ENCODE measurements at regions not wholly inside any gene's neighbourhood (a gene's known extent, or its start where the extent isn't known, plus 50 kb on each side); places are given as distances from the start of the nearest gene placed in this dataset.
"Not testable (repeated sequence)": the region's sequence is repeated elsewhere in the genome, so short reads cannot be mapped to it uniquely, and the experiment has no call there.

DNA sequence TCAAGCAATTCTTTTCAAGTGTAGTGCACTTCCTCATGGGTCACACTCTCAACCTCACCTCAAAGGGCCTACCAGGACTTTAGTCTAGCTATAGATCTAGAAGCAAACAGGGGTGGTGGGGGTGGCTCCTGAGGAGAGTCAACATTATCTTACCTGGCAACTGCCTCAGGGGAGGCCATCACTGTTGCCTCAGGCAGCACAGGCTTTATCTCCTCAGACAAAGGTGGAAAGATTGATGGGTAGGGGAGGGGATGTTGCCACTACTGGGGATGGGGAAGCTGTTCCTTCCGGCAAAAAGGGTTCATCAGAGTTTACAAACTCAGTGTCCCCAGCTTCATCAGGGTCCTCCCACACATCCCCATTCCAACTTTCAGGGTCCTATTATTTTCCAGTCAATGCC lies 87.4 kb upstream of the CYRIA start:
- TF ChIP-seq POLR2AphosphoS5 (IDR thresholded peaks at IDR 0.05; ENCODE audit: low read depth, low read length); POLR2A (IDR thresholded peaks at IDR 0.05; ENCODE audit: low read depth, low read length); TAF1 (IDR thresholded peaks at IDR 0.05; ENCODE audit: low read depth, low read length); PAX5 (IDR thresholded peaks at IDR 0.05; ENCODE audit: insufficient read depth, low read length, severe bottlenecking): not testable (repeated sequence)
